KG1 (cell line): ENCODE measurements at regions not wholly inside any gene's neighbourhood (a gene's known extent, or its start where the extent isn't known, plus 50 kb on each side); places are given as distances from the start of the nearest gene placed in this dataset.
"Not testable (repeated sequence)": the region's sequence is repeated elsewhere in the genome, so short reads cannot be mapped to it uniquely, and the experiment has no call there.

ENCODE experiments used
- DNase-seq: peaks from one replicate; lab custom pipeline; 2025; lab: John Stamatoyannopoulos, UW

DNA sequence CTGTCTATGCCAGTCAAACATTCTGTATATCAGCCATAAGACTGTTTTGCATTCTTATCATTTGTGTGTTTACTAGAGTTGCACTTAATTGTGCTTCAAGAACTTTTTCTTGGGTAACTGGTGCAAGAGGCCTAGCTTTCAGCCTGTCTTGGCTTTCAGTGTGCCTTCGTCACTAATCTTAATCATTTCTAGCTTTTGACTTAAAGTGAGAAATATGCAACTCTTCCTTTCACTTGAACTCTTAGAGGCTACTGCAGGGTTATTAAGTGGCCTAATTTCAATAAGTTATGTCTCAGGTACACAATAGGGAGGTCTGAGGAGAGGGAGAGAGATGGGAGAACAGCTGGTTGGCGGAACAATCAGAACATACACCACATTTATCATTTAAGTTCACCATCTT is 62.1 kb upstream of the FAN1 start:
- DNase-seq = not testable (repeated sequence)

DNA sequence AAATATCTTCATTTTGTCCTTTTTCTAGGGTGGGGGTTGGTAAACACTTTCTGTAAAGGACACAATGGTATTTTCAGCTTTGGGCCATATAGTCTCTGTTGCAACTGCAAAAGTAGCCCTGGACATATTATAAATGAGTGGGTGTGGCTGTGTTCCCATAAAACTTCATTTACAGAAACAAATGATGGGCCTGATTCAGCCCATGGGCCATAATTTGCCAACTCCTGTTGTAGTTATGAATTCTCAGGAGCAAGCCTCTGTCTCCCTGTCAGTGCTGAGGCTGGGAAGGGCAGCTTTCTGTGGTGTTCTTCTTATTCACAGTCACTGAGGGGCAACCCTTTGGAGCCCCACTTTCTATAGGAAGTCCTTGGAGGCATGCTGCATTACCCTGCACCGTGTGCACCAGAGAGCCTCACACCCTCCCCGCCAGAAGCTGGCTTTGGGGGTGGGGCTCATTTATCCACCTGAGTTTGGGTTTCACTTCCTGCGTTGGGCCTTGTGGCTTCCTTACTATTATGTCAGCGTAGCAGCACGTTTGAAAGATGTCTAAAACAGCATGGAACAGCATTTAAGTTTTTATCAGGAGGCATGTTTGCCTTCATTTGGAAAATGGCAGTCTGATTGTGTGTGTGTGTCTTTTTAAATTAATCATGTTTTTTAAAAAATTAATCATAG is 60.8 kb upstream of the FAN1 start:
- not testable (repeated sequence) for DNase-seq

DNA sequence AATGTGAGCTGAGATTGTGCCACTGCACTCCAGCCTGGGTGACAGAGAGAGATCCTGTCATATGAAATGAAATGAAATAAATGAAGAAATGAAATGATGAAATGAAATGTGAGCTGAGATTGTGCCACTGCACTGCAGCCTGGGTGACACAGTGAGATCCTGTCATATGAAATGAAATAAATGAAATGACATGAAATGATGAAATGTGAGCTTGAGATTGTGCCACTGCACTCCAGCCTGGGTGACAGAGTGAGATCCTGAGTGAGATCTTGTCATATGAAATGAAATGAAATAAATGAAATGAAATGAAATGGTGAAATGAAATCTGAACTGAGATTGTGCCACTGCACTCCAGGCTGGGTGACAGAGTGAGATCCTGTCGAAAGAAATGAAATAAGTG is 58.2 kb upstream of the FAN1 start:
- not testable (repeated sequence) for DNase-seq
